ENCODE measurements at regions not wholly inside any gene's neighbourhood (a gene's known extent, or its start where the extent isn't known, plus 50 kb on each side); places are given as distances from the start of the nearest gene placed in this dataset.

DNA sequence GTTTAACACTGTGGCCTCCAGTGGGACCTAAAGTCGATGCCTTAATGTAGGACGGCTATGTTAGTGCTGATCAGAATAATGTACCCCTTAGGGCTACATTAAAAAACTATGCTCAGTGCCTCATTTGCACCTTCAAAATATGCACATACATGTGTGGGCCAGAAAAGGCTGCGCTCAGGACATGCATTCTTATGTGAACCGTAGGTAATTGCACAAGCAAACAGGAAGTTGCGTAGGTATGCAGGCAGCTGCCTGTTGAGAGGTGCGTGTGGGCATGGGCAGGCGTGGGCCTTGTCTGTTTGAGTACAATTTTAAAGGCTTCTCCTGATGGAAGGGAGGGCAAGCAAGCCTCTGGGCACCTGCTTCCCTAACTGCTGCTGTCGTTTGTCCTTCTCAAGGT lies 116.2 kb upstream of the JAG1 start:
- Histone ChIP-seq H3K36me3 (no peaks in the 10 kb centered on the region), H3K4me1 (no peaks in the 10 kb centered on the region), H3K27me3 (no peaks in the 10 kb centered on the region), H3K9me3 (no peaks in the 10 kb centered on the region), H3K4me3 (no peak overlapping the region), H3K27ac (no peak overlapping the region)
- TF ChIP-seq, protein P1, sequence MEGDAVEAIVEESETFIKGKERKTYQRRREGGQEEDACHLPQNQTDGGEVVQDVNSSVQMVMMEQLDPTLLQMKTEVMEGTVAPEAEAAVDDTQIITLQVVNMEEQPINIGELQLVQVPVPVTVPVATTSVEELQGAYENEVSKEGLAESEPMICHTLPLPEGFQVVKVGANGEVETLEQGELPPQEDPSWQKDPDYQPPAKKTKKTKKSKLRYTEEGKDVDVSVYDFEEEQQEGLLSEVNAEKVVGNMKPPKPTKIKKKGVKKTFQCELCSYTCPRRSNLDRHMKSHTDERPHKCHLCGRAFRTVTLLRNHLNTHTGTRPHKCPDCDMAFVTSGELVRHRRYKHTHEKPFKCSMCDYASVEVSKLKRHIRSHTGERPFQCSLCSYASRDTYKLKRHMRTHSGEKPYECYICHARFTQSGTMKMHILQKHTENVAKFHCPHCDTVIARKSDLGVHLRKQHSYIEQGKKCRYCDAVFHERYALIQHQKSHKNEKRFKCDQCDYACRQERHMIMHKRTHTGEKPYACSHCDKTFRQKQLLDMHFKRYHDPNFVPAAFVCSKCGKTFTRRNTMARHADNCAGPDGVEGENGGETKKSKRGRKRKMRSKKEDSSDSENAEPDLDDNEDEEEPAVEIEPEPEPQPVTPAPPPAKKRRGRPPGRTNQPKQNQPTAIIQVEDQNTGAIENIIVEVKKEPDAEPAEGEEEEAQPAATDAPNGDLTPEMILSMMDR (IDR thresholded peaks at IDR 0.05): no peak
- no peak for ATAC-seq
- intact Hi-C loops (cut with DNase I): no loop called here
- DNase-seq: no peak

DNA sequence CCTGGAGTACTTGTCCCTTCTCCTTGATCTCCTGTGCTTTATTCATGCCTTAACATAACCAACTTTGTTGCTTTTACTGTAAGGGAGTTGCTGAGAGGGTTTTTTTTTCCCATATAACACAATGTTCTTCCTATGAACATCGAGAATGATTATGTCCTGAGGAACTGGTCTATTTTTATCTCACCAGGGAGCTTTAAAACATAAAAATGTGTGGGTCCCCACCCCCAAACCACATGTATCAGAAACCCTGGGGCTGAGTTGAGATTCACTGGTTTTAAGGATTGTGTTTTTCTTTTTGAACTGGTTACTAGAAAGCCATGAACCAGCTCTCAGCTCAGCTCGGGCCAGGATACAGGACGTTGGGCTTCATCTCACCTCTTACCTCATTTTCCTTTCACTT lies 118.5 kb upstream of the JAG1 start:
- no peaks in the 10 kb centered on the region for H3K4me1 ChIP-seq
- H3K36me3 ChIP-seq: no peaks in the 10 kb centered on the region
- no peak overlapping the region for H3K4me3 ChIP-seq
- H3K27ac ChIP-seq: no peak overlapping the region
- H3K9me3 ChIP-seq: no peaks in the 10 kb centered on the region
- TF ChIP-seq, protein P1 (IDR thresholded peaks at IDR 0.05): no peak
- no peak for DNase-seq
- no peak for ATAC-seq
- H3K27me3 ChIP-seq: no peaks in the 10 kb centered on the region
- intact Hi-C loops (cut with DNase I): no loop called here

DNA sequence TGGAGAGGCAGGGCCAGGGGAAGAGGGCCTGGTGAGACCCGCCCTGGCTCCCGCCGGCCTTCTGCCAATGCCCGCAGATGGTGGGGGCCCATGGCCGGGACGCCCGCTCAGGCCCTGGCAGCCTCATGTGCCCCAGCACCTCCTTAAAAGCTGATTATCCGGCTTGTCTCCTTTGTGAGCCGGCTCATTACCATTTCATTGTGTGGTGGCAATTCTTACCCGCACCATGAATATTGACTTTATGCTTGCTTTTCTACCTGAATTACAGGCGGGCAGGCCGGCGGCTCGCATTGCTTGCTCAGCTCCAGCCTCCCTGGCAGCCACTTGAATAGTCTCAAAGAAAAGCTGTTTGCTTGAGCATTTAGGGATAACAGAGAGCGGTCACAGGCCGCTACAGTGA lies 120.0 kb upstream of the JAG1 start:
- H3K36me3 ChIP-seq: no peaks in the 10 kb centered on the region
- ATAC-seq: no peak

DNA sequence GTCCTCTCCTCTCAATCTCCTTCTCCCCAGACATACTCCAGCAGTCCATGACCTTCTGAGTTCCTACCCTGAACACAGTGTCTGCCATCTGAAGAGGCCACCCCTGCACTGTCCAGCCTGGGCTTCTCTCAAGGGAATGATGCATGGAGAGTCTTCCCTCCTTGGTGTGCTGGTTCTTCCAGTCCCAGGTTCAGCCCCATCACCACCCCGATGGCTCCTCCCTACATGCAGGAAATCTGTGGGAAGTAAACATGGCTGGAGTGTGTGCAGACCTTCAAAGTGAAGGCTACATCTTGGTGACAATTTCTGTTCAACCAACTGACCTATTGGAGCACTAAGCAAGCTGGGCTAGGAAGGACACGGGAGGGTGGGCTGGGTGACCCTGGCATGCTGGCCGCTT lies 121.0 kb upstream of the JAG1 start:
- TF ChIP-seq, protein P1 (IDR thresholded peaks at IDR 0.05): no peak
- no peaks in the 10 kb centered on the region for H3K4me1 ChIP-seq
- no peaks in the 10 kb centered on the region for H3K36me3 ChIP-seq
- DNase-seq (no peak), ATAC-seq (no peak)
- no peaks in the 10 kb centered on the region for H3K27me3 ChIP-seq
- intact Hi-C loops (cut with DNase I): no loop called here
- H3K27ac ChIP-seq: no peak overlapping the region
- H3K4me3 ChIP-seq: no peak overlapping the region
- H3K9me3 ChIP-seq: no peaks in the 10 kb centered on the region

More for the DNA sequence above, 120.0 kb upstream of the JAG1 start:
- TF ChIP-seq, protein P1 (IDR thresholded peaks at IDR 0.05): no peak
- DNase-seq: peak in 2 of 4 donors; percentile 56 to 74
- Histone ChIP-seq H3K4me1 (no peaks in the 10 kb centered on the region), H3K27me3 (no peaks in the 10 kb centered on the region), H3K4me3 (no peak overlapping the region), H3K27ac (no peak overlapping the region), H3K9me3 (no peaks in the 10 kb centered on the region)
- intact Hi-C loops (cut with DNase I): no loop called here

DNA sequence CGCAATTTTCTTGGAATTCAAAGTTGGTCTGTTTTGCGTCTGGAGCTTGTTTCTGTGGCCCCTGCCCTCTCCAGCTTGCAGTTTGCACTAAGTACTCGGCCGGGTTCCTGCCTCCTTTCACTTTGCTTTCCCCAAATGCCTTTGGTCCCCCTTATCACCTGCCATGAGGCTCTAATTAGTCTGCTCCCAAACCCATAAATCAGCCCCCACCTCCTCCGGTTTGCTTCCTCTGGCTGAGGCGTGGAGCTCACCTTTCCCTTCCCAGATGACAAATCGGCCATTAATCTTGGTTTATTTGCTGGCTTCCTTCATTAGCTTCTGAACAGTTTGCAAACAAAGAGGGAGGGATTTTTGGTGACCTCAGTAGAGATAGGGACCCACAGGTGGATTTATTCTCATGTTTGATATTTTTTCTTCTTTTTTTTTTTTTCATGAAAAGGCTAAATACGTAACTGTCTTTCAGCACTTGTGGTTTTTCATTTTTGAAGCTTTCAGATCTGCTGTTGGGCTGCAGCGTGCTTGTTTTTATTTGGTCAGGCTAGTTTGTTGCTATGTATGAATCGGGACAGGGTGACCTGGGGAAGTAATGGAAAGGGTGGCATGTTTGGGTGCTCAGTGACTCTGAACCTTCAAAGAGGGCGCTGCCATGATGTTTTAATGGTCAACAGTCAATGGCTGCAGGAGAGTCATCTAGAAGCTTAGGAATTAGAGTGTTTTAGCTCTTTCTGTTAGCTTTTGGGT lies 121.7 kb upstream of the JAG1 start:
- intact Hi-C loops (cut with DNase I): no loop called here
- ATAC-seq (no peak), DNase-seq (no peak)
- H3K27me3 ChIP-seq: no peaks in the 10 kb centered on the region
- H3K36me3 ChIP-seq: no peaks in the 10 kb centered on the region
- no peak overlapping the region for H3K4me3 ChIP-seq
- TF ChIP-seq, protein P1 (IDR thresholded peaks at IDR 0.05): no peak
- no peak overlapping the region for H3K27ac ChIP-seq
- no peaks in the 10 kb centered on the region for H3K4me1 ChIP-seq
- H3K9me3 ChIP-seq: no peaks in the 10 kb centered on the region
